ENCODE measurements at regions not wholly inside any gene's neighbourhood (a gene's known extent, or its start where the extent isn't known, plus 50 kb on each side); places are given as distances from the start of the nearest gene placed in this dataset.

DNA sequence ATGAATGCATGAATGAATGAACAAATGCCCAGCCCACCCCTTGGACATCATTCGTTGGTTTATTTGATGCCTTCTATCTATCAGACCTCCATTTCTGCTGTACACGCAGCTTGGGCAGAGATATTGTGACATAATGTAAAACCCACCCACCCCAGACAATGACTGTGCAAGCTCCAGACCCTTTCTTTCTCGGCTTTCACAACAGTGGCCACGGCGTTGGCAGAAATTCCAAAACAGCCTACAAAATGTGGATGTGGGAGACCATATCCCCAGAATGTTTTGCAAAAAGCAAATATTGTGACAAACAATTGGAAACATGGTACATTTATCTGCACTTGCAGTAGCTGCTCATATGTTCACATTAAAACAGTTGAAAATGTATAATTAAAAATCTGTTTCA, 162.0 kb upstream of the MAFB start:
- no peaks in the 10 kb centered on the region for H3K79me2 ChIP-seq (ENCODE audit: insufficient read depth, low read length)
- H3K4me1 ChIP-seq (ENCODE audit: insufficient read depth, low read length) = no peaks in the 10 kb centered on the region
- H3K9me3 ChIP-seq (ENCODE audit: low read depth, low read length) = no peaks in the 10 kb centered on the region
- TF ChIP-seq CTCF (IDR thresholded peaks at IDR 0.05; ENCODE audit: extremely low read depth, low read depth, low read length) = no peak
- DNase-seq (ENCODE audit: insufficient read length, low spot score, missing footprints) = no peak
- no peaks in the 10 kb centered on the region for H3K36me3 ChIP-seq (ENCODE audit: insufficient read depth, low read length)
- no peaks in the 10 kb centered on the region for H4K20me1 ChIP-seq (ENCODE audit: insufficient read depth, low read length)
- peaks cover 3% of the 10 kb centered on the region for H3K27me3 ChIP-seq (ENCODE audit: insufficient read depth, low read length)
- no peak overlapping the region for H2AFZ ChIP-seq (ENCODE audit: low read length)
- H3K4me3 ChIP-seq (ENCODE audit: insufficient read depth, low read length) = no peak overlapping the region
- no peak overlapping the region for H3K4me2 ChIP-seq (ENCODE audit: insufficient read depth, low read length)
- no peak overlapping the region for H3K27ac ChIP-seq (ENCODE audit: low read depth, low read length)

GRCh38 chr20:40855269-40855668, 166.2 kb upstream of the MAFB start:
- no peak for TF ChIP-seq CTCF (IDR thresholded peaks at IDR 0.05; ENCODE audit: extremely low read depth, low read depth, low read length)
- no peak overlapping the region for H2AFZ ChIP-seq (ENCODE audit: low read length)
- no peaks in the 10 kb centered on the region for H3K79me2 ChIP-seq (ENCODE audit: insufficient read depth, low read length)
- H3K4me3 ChIP-seq (ENCODE audit: insufficient read depth, low read length) = no peak overlapping the region
- H3K36me3 ChIP-seq (ENCODE audit: insufficient read depth, low read length) = no peaks in the 10 kb centered on the region
- H4K20me1 ChIP-seq (ENCODE audit: insufficient read depth, low read length) = no peaks in the 10 kb centered on the region
- peaks cover 3% of the 10 kb centered on the region for H3K4me1 ChIP-seq (ENCODE audit: insufficient read depth, low read length)
- no peaks in the 10 kb centered on the region for H3K9me3 ChIP-seq (ENCODE audit: low read depth, low read length)
- H3K27me3 ChIP-seq (ENCODE audit: insufficient read depth, low read length) = peaks cover 7% of the 10 kb centered on the region
- no peak for DNase-seq (ENCODE audit: insufficient read length, low spot score, missing footprints)
- no peak overlapping the region for H3K27ac ChIP-seq (ENCODE audit: low read depth, low read length)
- no peak overlapping the region for H3K4me2 ChIP-seq (ENCODE audit: insufficient read depth, low read length)

DNA sequence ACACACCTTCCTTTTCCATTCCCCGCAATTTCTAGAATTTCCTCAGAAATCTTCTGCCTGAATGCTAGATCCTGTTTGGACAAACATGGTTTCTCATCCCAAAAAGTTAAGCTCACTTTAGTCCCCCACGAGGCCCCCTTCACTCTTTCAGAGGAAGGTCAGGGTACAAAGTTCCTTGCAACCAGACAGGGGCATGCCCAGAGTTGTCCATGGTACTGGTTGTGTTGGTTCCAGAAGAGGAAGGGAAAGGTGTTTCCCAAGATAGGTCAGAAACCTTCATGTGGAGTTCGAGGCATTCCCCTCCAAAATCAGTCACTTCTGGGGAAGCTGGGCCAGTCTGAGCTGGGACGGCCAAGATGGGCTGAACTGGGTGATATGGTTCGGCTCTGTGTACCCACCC, 167.6 kb upstream of the MAFB start:
- Histone ChIP-seq H3K27me3 (ENCODE audit: insufficient read depth, low read length) (peaks cover 9% of the 10 kb centered on the region), H3K79me2 (ENCODE audit: insufficient read depth, low read length) (no peaks in the 10 kb centered on the region), H3K27ac (ENCODE audit: low read depth, low read length) (no peak overlapping the region), H3K9me3 (ENCODE audit: low read depth, low read length) (no peaks in the 10 kb centered on the region), H2AFZ (ENCODE audit: low read length) (no peak overlapping the region), H3K4me2 (ENCODE audit: insufficient read depth, low read length) (no peak overlapping the region), H3K4me3 (ENCODE audit: insufficient read depth, low read length) (no peak overlapping the region), H3K4me1 (ENCODE audit: insufficient read depth, low read length) (peaks cover 10% of the 10 kb centered on the region), H3K36me3 (ENCODE audit: insufficient read depth, low read length) (no peaks in the 10 kb centered on the region), H4K20me1 (ENCODE audit: insufficient read depth, low read length) (no peaks in the 10 kb centered on the region)
- TF ChIP-seq CTCF (IDR thresholded peaks at IDR 0.05; ENCODE audit: extremely low read depth, low read depth, low read length) = no peak
- no peak for DNase-seq (ENCODE audit: insufficient read length, low spot score, missing footprints)

DNA sequence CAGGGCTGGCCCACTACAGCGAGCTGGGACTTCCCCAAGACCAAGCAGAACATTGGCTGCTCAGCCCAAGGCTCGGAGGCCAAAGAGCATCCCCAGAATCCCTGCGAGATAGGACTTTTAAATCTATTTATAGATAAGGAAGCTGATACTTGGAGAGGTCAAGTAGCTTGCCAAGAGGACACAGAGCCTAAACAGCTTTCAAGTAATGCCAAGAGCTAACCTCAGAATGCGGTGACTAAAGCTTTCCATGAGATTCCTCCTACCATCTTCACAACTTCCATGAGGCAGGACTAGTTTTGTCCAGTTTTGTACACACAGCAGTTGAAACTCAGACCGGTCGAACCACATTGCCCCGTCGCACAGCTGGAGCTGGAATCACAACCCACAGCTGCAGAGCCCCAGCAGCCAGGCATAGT, 168.1 kb upstream of the TOP1 start:
- H3K27ac ChIP-seq (ENCODE audit: low read depth, low read length) = no peak overlapping the region
- peak overlapping the region; percentile 36 for H3K4me2 ChIP-seq (ENCODE audit: insufficient read depth, low read length)
- H3K4me3 ChIP-seq (ENCODE audit: insufficient read depth, low read length) = no peak overlapping the region
- peaks cover 9% of the 10 kb centered on the region for H3K27me3 ChIP-seq (ENCODE audit: insufficient read depth, low read length)
- no peaks in the 10 kb centered on the region for H3K36me3 ChIP-seq (ENCODE audit: insufficient read depth, low read length)
- TF ChIP-seq CTCF (IDR thresholded peaks at IDR 0.05; ENCODE audit: extremely low read depth, low read depth, low read length) = no peak
- H2AFZ ChIP-seq (ENCODE audit: low read length) = no peak overlapping the region
- H3K9me3 ChIP-seq (ENCODE audit: low read depth, low read length) = no peaks in the 10 kb centered on the region
- no peaks in the 10 kb centered on the region for H3K79me2 ChIP-seq (ENCODE audit: insufficient read depth, low read length)
- peak; percentile 78 for DNase-seq (ENCODE audit: insufficient read length, low spot score, missing footprints)
- no peaks in the 10 kb centered on the region for H4K20me1 ChIP-seq (ENCODE audit: insufficient read depth, low read length)
- H3K4me1 ChIP-seq (ENCODE audit: insufficient read depth, low read length) = peaks cover 10% of the 10 kb centered on the region

All from osteoblast (primary cell).